Activated CD8-positive, alpha-beta T cell treated with anti-CD3 and anti-CD28 coated beads for 36 hours (primary cell): ENCODE measurements at regions not wholly inside any gene's neighbourhood (a gene's known extent, or its start where the extent isn't known, plus 50 kb on each side); places are given as distances from the start of the nearest gene placed in this dataset.
"Not testable (repeated sequence)": the region's sequence is repeated elsewhere in the genome, so short reads cannot be mapped to it uniquely, and the experiment has no call there.

Experiments used
- ATAC-seq: fragments of 200-7000 bp; cut with Tn5 transposase; one replicate; pipeline ENCODE4 v1.10.0; 2021; ENCODE audit warnings: mild to moderate bottlenecking, moderate library complexity
- CTCF ChIA-PET: fragments of 350-600 bp; sonication (Branson Sonifier 250); formaldehyde crosslinking; loops from one replicate; lab custom pipeline; 2021; ENCODE audit warnings: antibody characterized with exemption; lab: Charles Lee
- POLR2A ChIA-PET: fragments of 350-600 bp; sonication (Branson Sonifier 250); formaldehyde crosslinking; loops from one replicate; lab custom pipeline; 2021; ENCODE audit warnings: antibody characterized with exemption; lab: Charles Lee
- DNase-seq: peaks from one replicate; pipeline ENCODE4 v3.0.0-alpha.2; 2020
- H3K27ac Mint-ChIP-seq: one replicate; pipeline ENCODE4 v1.8.0; 2021; ENCODE audit warnings: mild to moderate bottlenecking, mixed read lengths
- H3K27me3 Mint-ChIP-seq: one replicate; pipeline ENCODE4 v1.8.0; 2021; ENCODE audit warnings: mixed read lengths
- H3K36me3 Mint-ChIP-seq: one replicate; pipeline ENCODE4 v1.8.0; 2021; ENCODE audit warnings: low read depth, mixed read lengths
- H3K4me1 Mint-ChIP-seq: one replicate; pipeline ENCODE4 v1.8.0; 2021; ENCODE audit warnings: low read depth, mixed read lengths
- H3K4me3 Mint-ChIP-seq: one replicate; pipeline ENCODE4 v1.8.0; 2021; ENCODE audit warnings: mild to moderate bottlenecking, moderate library complexity, mixed read lengths
- H3K9me3 Mint-ChIP-seq: one replicate; pipeline ENCODE4 v1.8.0; 2021; ENCODE audit warnings: mixed read lengths
- CTCF ChIP-seq: fragments of 200-600 bp; IDR thresholded peaks from one replicate; pipeline ENCODE4 v1.8.0; 2022; ENCODE audit warnings: antibody characterized with exemption, mild to moderate bottlenecking
- intact Hi-C: fragments of 100-400 bp; cut with micrococcal nuclease; formaldehyde crosslinking; loops from one replicate; pipeline ENCODE4 v1.10.0; 2022

GRCh38 chr12:19999805-20000138, 368.6 kb upstream of the PDE3A start:
- ChIA-PET POLR2A (no interaction called here), CTCF (interaction anchor here (0.7 kb wide), 1 partner anchor 425 kb away, joined by 3 read pairs; no protein-coding TSS in a partner anchor)
- H3K9me3 Mint-ChIP-seq, result peaks cover 2% of the 10 kb centered on the region

GRCh38 chr12:20000229-20000849, 368.0 kb upstream of the PDE3A start:
- TF ChIP-seq CTCF, result no peak
- Mint-ChIP-seq H3K4me1 (no peaks in the 10 kb centered on the region), H3K9me3 (peaks cover 2% of the 10 kb centered on the region), H3K27me3 (peaks cover 4% of the 10 kb centered on the region), H3K36me3 (no peaks in the 10 kb centered on the region), H3K27ac (no peak overlapping the region), H3K4me3 (no peak overlapping the region)
- intact Hi-C loops, result no loop called here
- POLR2A ChIA-PET, result no interaction called here
- CTCF ChIA-PET, result interaction anchor here (0.7 kb wide), 1 partner anchor 425 kb away, joined by 3 read pairs; no protein-coding TSS in a partner anchor
- ATAC-seq (no peak), DNase-seq (no peak)

More at GRCh38 chr12:19999805-20000138, 368.6 kb upstream of the PDE3A start:
- ATAC-seq, result no peak
- Mint-ChIP-seq H3K36me3 (no peaks in the 10 kb centered on the region), H3K27me3 (peaks cover 4% of the 10 kb centered on the region), H3K27ac (no peak overlapping the region), H3K4me3 (no peak overlapping the region), H3K4me1 (no peaks in the 10 kb centered on the region)
- no peak for DNase-seq
- intact Hi-C loops, result no loop called here
- TF ChIP-seq CTCF, result no peak

GRCh38 chr12:20003252-20003651, 365.1 kb upstream of the PDE3A start:
- DNase-seq, result no peak
- ATAC-seq, result no peak
- H3K9me3 Mint-ChIP-seq, result peaks cover 2% of the 10 kb centered on the region
- POLR2A ChIA-PET, result no interaction called here
- H3K27ac Mint-ChIP-seq, result no peak overlapping the region
- intact Hi-C loops, result no loop called here
- H3K36me3 Mint-ChIP-seq, result no peaks in the 10 kb centered on the region
- no peaks in the 10 kb centered on the region for H3K4me1 Mint-ChIP-seq
- CTCF ChIA-PET, result no interaction called here
- no peak overlapping the region for H3K4me3 Mint-ChIP-seq
- peaks cover 6% of the 10 kb centered on the region for H3K27me3 Mint-ChIP-seq
- TF ChIP-seq CTCF, result no peak

- ATAC-seq (no peak), DNase-seq (no peak)
- H3K9me3 Mint-ChIP-seq, result peaks cover 7% of the 10 kb centered on the region
- H3K4me1 Mint-ChIP-seq, result no peaks in the 10 kb centered on the region
- CTCF ChIA-PET, result no interaction called here
- no peaks in the 10 kb centered on the region for H3K36me3 Mint-ChIP-seq
- no peak overlapping the region for H3K27ac Mint-ChIP-seq
- POLR2A ChIA-PET, result no interaction called here
- TF ChIP-seq CTCF, result no peak
- intact Hi-C loops, result no loop called here
- peaks cover 4% of the 10 kb centered on the region for H3K27me3 Mint-ChIP-seq
- H3K4me3 Mint-ChIP-seq, result no peak overlapping the region
These were observed 363.4 kb upstream of the PDE3A start for GRCh38 chr12:20004952-20005351.

GRCh38 chr12:20006871-20007730, 361.2 kb upstream of the PDE3A start:
- no peak for TF ChIP-seq CTCF
- ATAC-seq (no peak), DNase-seq (no peak)
- Mint-ChIP-seq H3K27me3 (peaks cover 3% of the 10 kb centered on the region), H3K36me3 (no peaks in the 10 kb centered on the region), H3K4me3 (no peak overlapping the region), H3K27ac (no peak overlapping the region), H3K9me3 (peaks cover 10% of the 10 kb centered on the region), H3K4me1 (no peaks in the 10 kb centered on the region)
- ChIA-PET CTCF (no interaction called here), POLR2A (no interaction called here)
- intact Hi-C loops, result no loop called here

GRCh38 chr12:20009965-20010364, 358.4 kb upstream of the PDE3A start:
- H3K27ac Mint-ChIP-seq, CTCF ChIA-PET, ATAC-seq, POLR2A ChIA-PET, H3K4me3 Mint-ChIP-seq, H3K27me3 Mint-ChIP-seq, DNase-seq, intact Hi-C loops, H3K36me3 Mint-ChIP-seq, H3K4me1 Mint-ChIP-seq, H3K9me3 Mint-ChIP-seq: not testable (repeated sequence)
